ENCODE measurements at regions not wholly inside any gene's neighbourhood (a gene's known extent, or its start where the extent isn't known, plus 50 kb on each side); places are given as distances from the start of the nearest gene placed in this dataset.

DNA sequence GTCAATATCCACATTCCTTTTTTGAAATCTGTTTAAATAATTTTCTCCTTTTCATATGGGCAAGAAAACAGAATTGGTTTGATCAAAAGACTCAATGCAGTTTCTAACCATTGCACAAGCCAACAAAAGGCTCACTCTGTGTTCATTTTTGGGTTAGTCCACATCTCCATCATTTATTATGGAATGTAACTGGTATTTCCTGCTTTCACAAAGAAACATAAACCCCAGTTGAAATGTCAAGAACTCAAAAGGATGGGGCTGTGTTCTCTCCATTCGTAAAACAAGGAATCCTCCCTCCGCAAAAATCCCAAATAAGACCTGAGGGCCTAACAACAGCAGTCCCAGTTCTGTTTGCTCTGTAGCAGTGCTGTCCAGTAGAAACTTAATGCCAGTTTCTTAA, 420.9 kb downstream of the GJA1 start:
- TF ChIP-seq, protein P1, sequence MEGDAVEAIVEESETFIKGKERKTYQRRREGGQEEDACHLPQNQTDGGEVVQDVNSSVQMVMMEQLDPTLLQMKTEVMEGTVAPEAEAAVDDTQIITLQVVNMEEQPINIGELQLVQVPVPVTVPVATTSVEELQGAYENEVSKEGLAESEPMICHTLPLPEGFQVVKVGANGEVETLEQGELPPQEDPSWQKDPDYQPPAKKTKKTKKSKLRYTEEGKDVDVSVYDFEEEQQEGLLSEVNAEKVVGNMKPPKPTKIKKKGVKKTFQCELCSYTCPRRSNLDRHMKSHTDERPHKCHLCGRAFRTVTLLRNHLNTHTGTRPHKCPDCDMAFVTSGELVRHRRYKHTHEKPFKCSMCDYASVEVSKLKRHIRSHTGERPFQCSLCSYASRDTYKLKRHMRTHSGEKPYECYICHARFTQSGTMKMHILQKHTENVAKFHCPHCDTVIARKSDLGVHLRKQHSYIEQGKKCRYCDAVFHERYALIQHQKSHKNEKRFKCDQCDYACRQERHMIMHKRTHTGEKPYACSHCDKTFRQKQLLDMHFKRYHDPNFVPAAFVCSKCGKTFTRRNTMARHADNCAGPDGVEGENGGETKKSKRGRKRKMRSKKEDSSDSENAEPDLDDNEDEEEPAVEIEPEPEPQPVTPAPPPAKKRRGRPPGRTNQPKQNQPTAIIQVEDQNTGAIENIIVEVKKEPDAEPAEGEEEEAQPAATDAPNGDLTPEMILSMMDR (IDR thresholded peaks at IDR 0.05; ENCODE audit: low read length): no peak
- no peak for TF ChIP-seq EZH2 (IDR thresholded peaks at IDR 0.05; ENCODE audit: borderline replicate concordance, low read length)

Measured in OCI-LY1 (cell line).